ENCODE measurements at regions not wholly inside any gene's neighbourhood (a gene's known extent, or its start where the extent isn't known, plus 50 kb on each side); places are given as distances from the start of the nearest gene placed in this dataset.

DNA sequence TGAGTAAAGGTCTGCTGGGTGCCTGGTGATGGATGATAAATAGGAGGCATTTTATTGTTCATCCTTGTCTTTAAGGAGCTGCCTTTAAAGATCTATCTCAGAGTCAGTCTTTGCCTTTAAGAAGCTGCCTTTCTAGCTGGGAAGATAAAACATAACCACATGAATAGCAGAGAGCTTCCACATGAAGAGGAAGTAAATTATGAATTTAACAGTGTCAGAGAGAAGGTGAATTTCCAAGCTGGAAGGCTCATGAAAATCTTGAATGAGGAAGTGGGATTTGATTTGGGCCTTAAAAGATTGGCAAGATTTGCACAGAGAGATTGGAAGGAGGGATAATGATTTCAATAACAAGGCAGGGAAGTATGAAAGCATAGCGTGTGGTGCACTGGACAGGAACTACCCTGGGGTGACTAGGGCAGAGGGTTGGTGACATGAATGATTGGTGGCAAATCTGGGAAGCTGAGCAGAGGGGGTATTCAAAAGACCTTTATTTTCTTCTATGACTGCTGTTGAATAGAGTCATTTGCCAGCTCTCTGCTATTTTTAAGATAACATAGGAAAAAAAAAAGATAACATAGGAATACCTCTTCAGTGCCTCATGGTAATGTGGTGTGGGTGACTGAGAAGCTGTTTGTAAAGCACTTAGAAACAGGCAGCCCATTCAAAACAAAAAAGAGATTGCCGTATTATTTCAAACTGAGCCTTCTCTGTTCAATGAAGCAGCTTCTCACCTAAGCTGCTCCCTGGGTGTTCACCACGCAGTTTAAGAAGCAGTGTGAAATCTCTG lies 591.6 kb downstream of the PKHD1 start:
- no peaks in the 10 kb centered on the region for H3K9me3 ChIP-seq (ENCODE audit: control insufficient read depth, insufficient read depth, low read depth, low read length)
- TF ChIP-seq ZSCAN16 (tag by site-specific recombination; IDR thresholded peaks at IDR 0.05) = no peak
- TF ChIP-seq ZNF791 (tag by site-specific recombination; IDR thresholded peaks at IDR 0.05) = no peak
- no peak for TF ChIP-seq ZNF510 (tag by site-specific recombination; IDR thresholded peaks at IDR 0.05; ENCODE audit: insufficient replicate concordance)
- TF ChIP-seq ZFP41 (tag by site-specific recombination; IDR thresholded peaks at IDR 0.05; ENCODE audit: borderline replicate concordance) = no peak
- no peak for TF ChIP-seq ZNF433 (tag by site-specific recombination; IDR thresholded peaks at IDR 0.05; ENCODE audit: low read depth)
- TF ChIP-seq ZNF701 (tag by site-specific recombination; IDR thresholded peaks at IDR 0.05) = no peak
- TF ChIP-seq ZNF146 (tag by site-specific recombination; IDR thresholded peaks at IDR 0.05) = no peak
- no peak overlapping the region for H3K27ac ChIP-seq (ENCODE audit: extremely low read depth, low read depth, low read length)
- no peaks in the 10 kb centered on the region for H3K36me3 ChIP-seq (ENCODE audit: control insufficient read depth in 2 of 2, insufficient read depth in 1 of 2, low read length in 2 of 2)
- ChIA-PET POLR2A (no interaction called here), CTCF (interaction anchor here (0.6 kb wide), 1 partner anchor 598 kb away, joined by 3 read pairs; no protein-coding TSS in a partner anchor)
- no peaks in the 10 kb centered on the region for H3K4me1 ChIP-seq (ENCODE audit: control insufficient read depth, insufficient read depth, low read length)
- no peak overlapping the region for H3K4me3 ChIP-seq (ENCODE audit: low read depth, low read length)

DNA sequence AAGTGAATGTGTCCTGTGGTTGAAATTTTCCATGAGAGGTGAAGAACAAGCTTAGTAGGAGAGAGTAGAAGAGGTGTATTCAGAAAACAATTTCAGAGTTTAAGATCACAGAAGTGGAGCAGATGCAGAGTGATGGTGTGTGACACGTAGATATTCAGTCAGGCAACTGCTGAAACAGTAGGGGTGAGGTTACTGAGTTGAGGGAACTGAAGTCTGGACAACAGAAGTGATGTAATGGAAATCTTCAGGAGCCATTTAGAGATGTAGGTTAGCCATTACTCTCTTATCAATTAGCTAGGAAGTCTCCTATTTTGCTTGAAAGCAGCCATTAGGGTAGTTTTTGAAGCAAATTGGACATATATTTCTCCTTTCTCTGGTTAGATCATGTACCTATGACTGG lies 584.4 kb downstream of the PKHD1 start:
- H3K4me3 ChIP-seq (ENCODE audit: low read depth, low read length) = no peak overlapping the region
- H3K36me3 ChIP-seq (ENCODE audit: control insufficient read depth in 2 of 2, insufficient read depth in 1 of 2, low read length in 2 of 2) = no peaks in the 10 kb centered on the region
- ChIA-PET CTCF (no interaction called here), POLR2A (no interaction called here)
- no peak for TF ChIP-seq BCL11B (tag by site-specific recombination; IDR thresholded peaks at IDR 0.05; ENCODE audit: low read depth)
- no peaks in the 10 kb centered on the region for H3K4me1 ChIP-seq (ENCODE audit: control insufficient read depth, insufficient read depth, low read length)
- no peak overlapping the region for H3K27ac ChIP-seq (ENCODE audit: extremely low read depth, low read depth, low read length)
- no peaks in the 10 kb centered on the region for H3K9me3 ChIP-seq (ENCODE audit: control insufficient read depth, insufficient read depth, low read depth, low read length)

DNA sequence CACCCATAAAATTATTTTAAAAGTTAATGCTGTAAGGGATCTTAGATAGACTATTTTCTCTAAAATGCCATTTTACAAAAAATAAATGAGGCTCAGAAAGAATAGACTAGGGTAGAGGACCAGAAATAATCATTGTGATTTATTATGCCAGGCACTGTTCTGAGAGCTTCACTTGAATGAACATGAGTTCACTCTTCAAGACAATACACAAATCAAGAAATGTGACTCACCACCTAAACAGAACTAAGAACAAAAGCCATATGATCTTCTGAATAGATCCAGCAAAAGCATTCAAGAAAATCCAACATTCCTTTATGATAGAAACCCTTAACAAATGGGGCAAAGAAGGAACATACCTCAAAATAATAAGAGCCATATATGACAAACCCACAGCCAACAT lies 582.0 kb downstream of the PKHD1 start:
- Histone ChIP-seq H3K27ac (ENCODE audit: extremely low read depth, low read depth, low read length) (no peak overlapping the region), H3K4me3 (ENCODE audit: low read depth, low read length) (no peak overlapping the region), H3K4me1 (ENCODE audit: control insufficient read depth, insufficient read depth, low read length) (no peaks in the 10 kb centered on the region), H3K36me3 (ENCODE audit: control insufficient read depth in 2 of 2, insufficient read depth in 1 of 2, low read length in 2 of 2) (no peaks in the 10 kb centered on the region), H3K9me3 (ENCODE audit: control insufficient read depth, insufficient read depth, low read depth, low read length) (no peaks in the 10 kb centered on the region)
- CTCF ChIA-PET = no interaction called here
- no peak for TF ChIP-seq ZNF302 (tag by site-specific recombination; IDR thresholded peaks at IDR 0.05; ENCODE audit: low read depth)
- POLR2A ChIA-PET = no interaction called here

DNA sequence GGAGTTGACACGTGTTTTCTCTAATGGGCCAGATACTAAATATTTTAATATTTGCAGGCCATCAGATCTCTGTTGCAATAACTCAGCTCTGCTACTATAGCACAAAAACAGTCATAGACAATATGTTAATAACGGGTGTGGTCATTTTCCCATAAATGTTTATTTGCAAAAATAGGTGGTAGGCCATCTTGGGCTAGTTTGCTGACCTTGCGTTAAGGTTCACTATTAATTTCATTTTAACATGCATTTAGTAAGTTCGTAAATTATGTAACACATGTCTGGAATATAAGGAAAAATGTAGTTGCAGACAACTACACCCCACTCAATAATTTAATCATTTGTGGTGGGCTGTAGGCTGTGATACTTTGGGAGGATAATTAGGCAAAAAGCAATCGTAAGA lies 577.8 kb downstream of the PKHD1 start:
- TF ChIP-seq ZFP69B (tag by site-specific recombination; IDR thresholded peaks at IDR 0.05) (no peak), ZBTB20 (tag by site-specific recombination; IDR thresholded peaks at IDR 0.05) (no peak), ZNF670 (tag by site-specific recombination; IDR thresholded peaks at IDR 0.05; ENCODE audit: low read depth) (no peak), YY1 (tag by site-specific recombination; IDR thresholded peaks at IDR 0.05) (no peak), ZNF341 (tag by site-specific recombination; IDR thresholded peaks at IDR 0.05; ENCODE audit: low read depth) (no peak)
- H3K36me3 ChIP-seq (ENCODE audit: control insufficient read depth in 2 of 2, insufficient read depth in 1 of 2, low read length in 2 of 2) = no peaks in the 10 kb centered on the region
- H3K9me3 ChIP-seq (ENCODE audit: control insufficient read depth, insufficient read depth, low read depth, low read length) = no peaks in the 10 kb centered on the region
- no peak overlapping the region for H3K4me3 ChIP-seq (ENCODE audit: low read depth, low read length)
- H3K4me1 ChIP-seq (ENCODE audit: control insufficient read depth, insufficient read depth, low read length) = no peaks in the 10 kb centered on the region
- POLR2A ChIA-PET = no interaction called here
- CTCF ChIA-PET = no interaction called here
- H3K27ac ChIP-seq (ENCODE audit: extremely low read depth, low read depth, low read length) = no peak overlapping the region

DNA sequence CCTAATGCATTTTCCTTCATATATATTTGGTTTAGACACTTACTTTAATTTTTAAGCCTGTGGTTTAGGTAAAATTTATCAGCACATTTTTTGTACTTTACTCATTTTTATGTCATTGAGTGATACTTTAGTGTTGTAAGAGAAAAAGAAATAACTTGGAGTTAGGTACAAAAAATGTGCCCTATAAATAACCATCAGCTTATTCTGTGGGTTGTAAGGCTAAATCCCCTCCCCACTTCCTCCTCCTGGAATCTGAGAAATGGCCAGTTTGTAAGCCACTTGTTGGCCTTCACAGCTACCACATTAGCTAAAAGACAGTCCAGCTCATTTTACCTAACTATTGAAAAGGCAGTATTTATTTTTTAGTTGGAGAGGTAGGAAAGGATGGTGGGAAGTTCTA lies 576.3 kb downstream of the PKHD1 start:
- Histone ChIP-seq H3K27ac (ENCODE audit: extremely low read depth, low read depth, low read length) (no peak overlapping the region), H3K36me3 (ENCODE audit: control insufficient read depth in 2 of 2, insufficient read depth in 1 of 2, low read length in 2 of 2) (no peaks in the 10 kb centered on the region), H3K9me3 (ENCODE audit: control insufficient read depth, insufficient read depth, low read depth, low read length) (no peaks in the 10 kb centered on the region), H3K4me1 (ENCODE audit: control insufficient read depth, insufficient read depth, low read length) (no peaks in the 10 kb centered on the region), H3K4me3 (ENCODE audit: low read depth, low read length) (no peak overlapping the region)
- CTCF ChIA-PET = no interaction called here
- POLR2A ChIA-PET = no interaction called here
- TF ChIP-seq ZNF138 (tag by site-specific recombination; IDR thresholded peaks at IDR 0.05; ENCODE audit: borderline replicate concordance) = no peak
- no peak for TF ChIP-seq ZNF792 (tag by site-specific recombination; IDR thresholded peaks at IDR 0.05)
- TF ChIP-seq ZNF549 (tag by site-specific recombination; IDR thresholded peaks at IDR 0.05) = no peak
- TF ChIP-seq ZNF776 (tag by site-specific recombination; IDR thresholded peaks at IDR 0.05; ENCODE audit: borderline replicate concordance) = no peak
- no peak for TF ChIP-seq ZFP3 (tag by site-specific recombination; IDR thresholded peaks at IDR 0.05; ENCODE audit: low read depth)
- TF ChIP-seq, protein P1, sequence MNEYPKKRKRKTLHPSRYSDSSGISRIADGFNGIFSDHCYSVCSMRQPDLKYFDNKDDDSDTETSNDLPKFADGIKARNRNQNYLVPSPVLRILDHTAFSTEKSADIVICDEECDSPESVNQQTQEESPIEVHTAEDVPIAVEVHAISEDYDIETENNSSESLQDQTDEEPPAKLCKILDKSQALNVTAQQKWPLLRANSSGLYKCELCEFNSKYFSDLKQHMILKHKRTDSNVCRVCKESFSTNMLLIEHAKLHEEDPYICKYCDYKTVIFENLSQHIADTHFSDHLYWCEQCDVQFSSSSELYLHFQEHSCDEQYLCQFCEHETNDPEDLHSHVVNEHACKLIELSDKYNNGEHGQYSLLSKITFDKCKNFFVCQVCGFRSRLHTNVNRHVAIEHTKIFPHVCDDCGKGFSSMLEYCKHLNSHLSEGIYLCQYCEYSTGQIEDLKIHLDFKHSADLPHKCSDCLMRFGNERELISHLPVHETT (tag by site-specific recombination; IDR thresholded peaks at IDR 0.05) = no peak
- no peak for TF ChIP-seq YY1 (tag by site-specific recombination; IDR thresholded peaks at IDR 0.05)
- TF ChIP-seq KLF9 (tag by site-specific recombination; IDR thresholded peaks at IDR 0.05; ENCODE audit: low read depth) = no peak
- TF ChIP-seq, protein P2, sequence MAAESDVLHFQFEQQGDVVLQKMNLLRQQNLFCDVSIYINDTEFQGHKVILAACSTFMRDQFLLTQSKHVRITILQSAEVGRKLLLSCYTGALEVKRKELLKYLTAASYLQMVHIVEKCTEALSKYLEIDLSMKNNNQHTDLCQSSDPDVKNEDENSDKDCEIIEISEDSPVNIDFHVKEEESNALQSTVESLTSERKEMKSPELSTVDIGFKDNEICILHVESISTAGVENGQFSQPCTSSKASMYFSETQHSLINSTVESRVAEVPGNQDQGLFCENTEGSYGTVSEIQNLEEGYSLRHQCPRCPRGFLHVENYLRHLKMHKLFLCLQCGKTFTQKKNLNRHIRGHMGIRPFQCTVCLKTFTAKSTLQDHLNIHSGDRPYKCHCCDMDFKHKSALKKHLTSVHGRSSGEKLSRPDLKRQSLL (tag by site-specific recombination; IDR thresholded peaks at IDR 0.05) = no peak
- TF ChIP-seq, protein P3, sequence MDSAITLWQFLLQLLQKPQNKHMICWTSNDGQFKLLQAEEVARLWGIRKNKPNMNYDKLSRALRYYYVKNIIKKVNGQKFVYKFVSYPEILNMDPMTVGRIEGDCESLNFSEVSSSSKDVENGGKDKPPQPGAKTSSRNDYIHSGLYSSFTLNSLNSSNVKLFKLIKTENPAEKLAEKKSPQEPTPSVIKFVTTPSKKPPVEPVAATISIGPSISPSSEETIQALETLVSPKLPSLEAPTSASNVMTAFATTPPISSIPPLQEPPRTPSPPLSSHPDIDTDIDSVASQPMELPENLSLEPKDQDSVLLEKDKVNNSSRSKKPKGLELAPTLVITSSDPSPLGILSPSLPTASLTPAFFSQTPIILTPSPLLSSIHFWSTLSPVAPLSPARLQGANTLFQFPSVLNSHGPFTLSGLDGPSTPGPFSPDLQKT (IDR thresholded peaks at IDR 0.05; ENCODE audit: borderline replicate concordance, low read depth, low read length) = no peak

Data from HEK293 (cell line).